K562 (cell line): ENCODE measurements at regions not wholly inside any gene's neighbourhood (a gene's known extent, or its start where the extent isn't known, plus 50 kb on each side); places are given as distances from the start of the nearest gene placed in this dataset.

ENCODE experiments used
- ATAC-seq: fragments of 200-7000 bp; cut with Tn5 transposase; 3 replicates; pipeline ENCODE4 v1.9.1; 2020; ENCODE audit warnings: moderate library complexity
- BruUV-seq: library from RNA; stranded (reverse); fragments of 400-500 nt; replicated peaks from 2 replicates; lab custom pipeline; 2021; lab: Mats Ljungman, UMichigan
- CTCF ChIA-PET: fragments of 300-600 bp; formaldehyde crosslinking; extraction: SDS; loops from one replicate; lab custom pipeline; 2021; ENCODE audit warnings: low intra/inter-chr PET ratio; lab: Yijun Ruan, JAX
- POLR2A ChIA-PET: fragments of 300-600, 350-650 bp; sonication (Branson Sonifier 250); formaldehyde crosslinking; extraction: SDS; loops from one replicate; lab custom pipeline; 2021; ENCODE audit warnings: antibody characterized with exemption, inconsistent platforms; lab: Yijun Ruan, JAX
- DNase-seq, 4 experiments: peaks; one replicate each; pipeline versions ENCODE4 v3.0.0 to v3.0.0-alpha.2; 2011 to 2018; ENCODE audit warnings: low spot score in 3 of 4, mixed read lengths in 3 of 4; ENCODE audit errors: extremely low read depth in 1 of 4
- FAIRE-seq: peaks from 2 replicates; lab custom pipeline; 2011; peaks lifted over from hg19 to GRCh38; lab: Jason Lieb, UNC
- H2AFZ ChIP-seq: 2 replicates; pipeline ENCODE4 v1.6.0; 2011; ENCODE audit warnings: low read depth, low read length, control low read depth, inconsistent platforms
- H3K27ac ChIP-seq: fragments of 200-600 bp; 3 replicates; pipeline ENCODE4 v1.8.0; 2011; ENCODE audit warnings: low read depth, mild to moderate bottlenecking, control low read depth, inconsistent platforms, low read length, moderate library complexity, mixed read lengths; ENCODE audit errors: extremely low read depth
- H3K27me3 ChIP-seq, 2 experiments: fragments of 300-600 bp in 1 of 2; 2 replicates in 1 of 2; 3 replicates in 1 of 2; pipeline versions ENCODE4 v1.6.0 to v1.8.0; 2011; ENCODE audit warnings: inconsistent platforms in 2 of 2, low read length in 2 of 2, mild to moderate bottlenecking in 1 of 2, mixed read lengths in 1 of 2, moderate library complexity in 1 of 2; ENCODE audit not compliant: control insufficient read depth in 2 of 2, insufficient read depth in 2 of 2
- H3K36me3 ChIP-seq: fragments of 300-600 bp; 3 replicates; pipeline ENCODE4 v1.8.0; 2011; ENCODE audit warnings: mild to moderate bottlenecking, low read length, inconsistent platforms; ENCODE audit not compliant: control insufficient read depth, insufficient read depth
- H3K4me1 ChIP-seq, 2 experiments: fragments of 200-600 bp in 1 of 2; replicated peaks in 1 of 2; 2 replicates in 1 of 2; 3 replicates in 1 of 2; pipeline versions ENCODE4 v1.5.1 to v1.8.0; 2011; ENCODE audit warnings: inconsistent platforms in 2 of 2, low read length in 2 of 2, mild to moderate bottlenecking in 1 of 2, mixed read lengths in 1 of 2, moderate library complexity in 1 of 2; ENCODE audit not compliant: control insufficient read depth in 2 of 2, insufficient read depth in 2 of 2
- H3K4me2 ChIP-seq: 2 replicates; pipeline ENCODE4 v1.6.1; 2011; ENCODE audit warnings: low read length, control low read depth, inconsistent platforms, mixed read lengths; ENCODE audit not compliant: insufficient read depth
- H3K4me3 ChIP-seq: fragments of 200-600 bp; sonication (generic), shearing (Covaris generic); 2 replicates; pipeline ENCODE4 v1.5.1; 2016; ENCODE audit warnings: control low read depth, inconsistent platforms
- H3K79me2 ChIP-seq: fragments of 200-600 bp; 3 replicates; pipeline ENCODE4 v1.8.0; 2011; ENCODE audit warnings: low read length, inconsistent platforms; ENCODE audit not compliant: control insufficient read depth, insufficient read depth
- H3K9ac ChIP-seq, 2 experiments: 2 replicates each; pipeline versions ENCODE4 v1.6.0 to v1.6.1; 2011; ENCODE audit warnings: low read depth in 2 of 2, low read length in 2 of 2, control low read depth in 1 of 2, inconsistent platforms in 1 of 2, mild to moderate bottlenecking in 1 of 2, mixed read lengths in 1 of 2; ENCODE audit not compliant: insufficient read depth in 1 of 2
- H3K9me1 ChIP-seq: one replicate; pipeline ENCODE4 v1.6.0; 2011; ENCODE audit warnings: inconsistent platforms, mild to moderate bottlenecking, low read length, moderate library complexity; ENCODE audit not compliant: control insufficient read depth, insufficient read depth
- H3K9me3 ChIP-seq: replicated peaks from 2 replicates; pipeline ENCODE4 v1.5.1; 2011; ENCODE audit warnings: low read depth, low read length, inconsistent platforms; ENCODE audit not compliant: control insufficient read depth, insufficient read depth
- H4K20me1 ChIP-seq: replicated peaks from 2 replicates; pipeline ENCODE4 v1.6.1; 2011; ENCODE audit warnings: low read length, inconsistent platforms, mixed read lengths; ENCODE audit not compliant: control insufficient read depth, insufficient read depth
- DDX20 ChIP-seq: fragments of 450-650 bp; IDR thresholded peaks from 2 replicates; pipeline ENCODE4 v1.6.1; 2016; ENCODE audit warnings: missing genetic modification characterization, low read depth, mild to moderate bottlenecking, missing compliant biosample characterization, moderate library complexity
- ELF1 ChIP-seq: fragments of 200-800 bp; sonication (Bioruptor generic); IDR thresholded peaks from 2 replicates; pipeline ENCODE4 v1.6.1; 2016; ENCODE audit warnings: missing genetic modification characterization, missing compliant biosample characterization
- ELK1 ChIP-seq: sonication (generic); formaldehyde crosslinking; IDR thresholded peaks from 2 replicates; pipeline ENCODE4 v1.8.1; 2022; ENCODE audit warnings: missing genetic modification reagents
- FOXA3 ChIP-seq, 2 experiments: fragments of 450-650 bp in 1 of 2; sonication (generic) in 1 of 2; formaldehyde crosslinking; IDR thresholded peaks in 1 of 2; conservative IDR thresholded peaks in 1 of 2; 2 replicates each; pipeline versions ENCODE4 v1.4.0 to v1.8.0; 2020 to 2022; ENCODE audit warnings: mild to moderate bottlenecking in 2 of 2, missing genetic modification reagents in 1 of 2
- HLTF ChIP-seq: fragments of 450-650 bp; IDR thresholded peaks from 2 replicates; pipeline ENCODE4 v1.6.1; 2016
- HMG20A ChIP-seq: fragments of 450-650 bp; formaldehyde crosslinking; conservative IDR thresholded peaks from 2 replicates; pipeline ENCODE4 v1.4.0; 2020; ENCODE audit warnings: mild to moderate bottlenecking, mixed read lengths
- HMG20B ChIP-seq: fragments of 250-450 bp; sonication (Bioruptor Pico); IDR thresholded peaks from 2 replicates; pipeline ENCODE4 v1.5.0; 2021; ENCODE audit warnings: mild to moderate bottlenecking
- MYNN ChIP-seq, 2 experiments: sonication (generic); formaldehyde crosslinking in 1 of 2; IDR thresholded peaks; 2 replicates each; pipeline versions ENCODE4 v1.5.0 to v1.6.1; 2016 to 2020; ENCODE audit warnings: antibody characterized with exemption in 1 of 2, missing genetic modification reagents in 1 of 2
- SAFB ChIP-seq: fragments of 200-400 bp; formaldehyde crosslinking; IDR thresholded peaks from 2 replicates; pipeline ENCODE4 v1.6.1; 2017; ENCODE audit warnings: low read depth, low read length, borderline replicate concordance
- ZNF740 ChIP-seq, 3 experiments: fragments of 200-800 bp in 1 of 3; sonication (Bioruptor generic) in 1 of 3; sonication (generic) in 1 of 3; formaldehyde crosslinking in 1 of 3; IDR thresholded peaks; 2 replicates each; pipeline versions ENCODE4 v1.6.1 to v1.8.0; 2016 to 2022; ENCODE audit warnings: mild to moderate bottlenecking in 2 of 3, missing compliant biosample characterization in 2 of 3, missing genetic modification characterization in 2 of 3, missing genetic modification reagents in 1 of 3
- WGBS: fragments of 100-300 bp; shearing (Covaris generic); methylation state at CpG from one replicate; pipeline ENCODE4 v1.1.6; 2016; ENCODE audit warnings: low coverage, mixed read lengths; ENCODE audit not compliant: insufficient coverage; ENCODE audit errors: missing lambda C conversion rate; 5-methylcytosine and 5-hydroxymethylcytosine counted together
- in situ Hi-C: fragments of 300-500 bp; cut with MboI; formaldehyde crosslinking; loops from 4 replicates; pipeline ENCODE4 v1.15.0; 2018; ENCODE audit warnings: inconsistent platforms, mixed read lengths
- intact Hi-C: fragments of 100-400 bp; cut with micrococcal nuclease; formaldehyde crosslinking; loops from 2 replicates; pipeline ENCODE4 v1.14.2; 2022
- TF ChIP-seq, protein P1 (sequence below): sonication (generic); formaldehyde crosslinking; IDR thresholded peaks from 2 replicates; pipeline ENCODE4 v1.8.1; 2023; ENCODE audit warnings: mild to moderate bottlenecking, missing genetic modification reagents, moderate library complexity

DNA sequence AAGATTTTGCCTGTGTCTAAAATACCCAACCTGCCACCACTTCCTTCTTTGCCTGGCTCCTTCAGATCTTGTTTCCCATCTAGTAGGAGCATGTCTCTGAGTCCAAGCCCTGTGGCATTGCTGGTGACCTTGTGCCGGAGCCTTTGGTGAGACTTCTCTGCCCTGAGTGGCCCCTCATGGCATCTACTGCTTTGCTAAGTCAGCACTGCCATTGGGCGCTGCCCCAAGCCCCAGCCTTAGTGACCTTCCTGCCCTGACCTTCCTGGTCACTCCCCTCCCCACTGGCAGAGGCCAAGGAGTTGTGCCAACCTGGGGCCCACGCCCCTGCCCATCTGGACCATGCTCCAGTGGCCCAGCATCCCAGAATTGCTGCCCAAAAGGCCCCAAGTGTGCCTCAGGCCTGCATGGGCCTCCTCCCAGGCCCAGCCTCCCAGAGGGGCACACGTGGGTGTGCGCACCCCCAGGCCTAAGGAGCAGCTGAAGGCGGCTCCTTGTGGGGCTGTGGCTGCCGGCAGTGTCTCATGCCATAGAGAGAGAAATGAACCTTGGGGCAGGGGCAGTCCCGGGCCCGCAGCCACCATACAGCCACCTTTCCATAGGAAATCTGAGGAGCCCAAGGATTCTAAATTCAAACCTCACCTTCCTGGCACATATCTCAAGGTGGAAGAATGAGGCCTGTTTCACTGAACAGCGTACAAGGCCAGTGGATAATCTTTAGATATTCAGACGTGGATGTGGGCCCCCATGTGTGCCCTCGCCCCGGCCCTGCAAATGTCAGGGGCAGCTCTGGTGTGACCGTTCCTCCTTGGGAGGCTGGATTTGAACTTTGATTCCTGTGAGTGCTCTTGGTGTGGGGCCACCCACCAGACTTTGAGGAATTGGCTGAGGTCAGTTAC, 100.2 kb upstream of the SLC66A3 start (continued):
- TF ChIP-seq ELK1 (no peak), FOXA3 (CRISPR knock-in tag; conservative IDR thresholded peaks at IDR 0.05 in 1 of 2, IDR thresholded peaks at IDR 0.05 in 1 of 2) (no peak), HMG20A (CRISPR knock-in tag) (no peak), DDX20 (tag) (no peak), MYNN (IDR thresholded peaks at IDR 0.05) (no peak), MYNN (CRISPR knock-in tag; IDR thresholded peaks at IDR 0.05) (no peak)

GRCh38 chr2:11055679-11056215, 99.5 kb upstream of the SLC66A3 start:
- 0% methylated on average over 9 of the region's 9 CpGs for WGBS
- Histone ChIP-seq H3K9me3 (no peaks in the 10 kb centered on the region), H3K4me1 (no peaks in the 10 kb centered on the region), H3K4me2 (no peak overlapping the region), H3K36me3 (no peaks in the 10 kb centered on the region), H4K20me1 (no peaks in the 10 kb centered on the region), H3K9ac (no peak overlapping the region), H3K27me3 (peaks cover 13 to 36% of the 10 kb centered on the region in 2 experiments; a peak in 4 of 5 replicates), H2AFZ (no peak overlapping the region), H3K79me2 (no peaks in the 10 kb centered on the region), H3K9me1 (no peaks in the 10 kb centered on the region), H3K27ac (no peak overlapping the region), H3K4me3 (no peak overlapping the region)
- no peak for FAIRE-seq
- in situ Hi-C loops (no loop called here), intact Hi-C loops (no loop called here)
- no peak for DNase-seq
- no peak for ATAC-seq
- BruUV-seq, result no TSS peak
- POLR2A ChIA-PET, result no interaction called here
- TF ChIP-seq ZNF740 (CRISPR knock-in tag; IDR thresholded peaks at IDR 0.05) (no peak), ZNF740 (tag; IDR thresholded peaks at IDR 0.05) (no peak), HMG20B (CRISPR knock-in tag) (no peak), ELF1 (no peak), HLTF (no peak), SAFB (no peak)
- TF ChIP-seq, protein P1, sequence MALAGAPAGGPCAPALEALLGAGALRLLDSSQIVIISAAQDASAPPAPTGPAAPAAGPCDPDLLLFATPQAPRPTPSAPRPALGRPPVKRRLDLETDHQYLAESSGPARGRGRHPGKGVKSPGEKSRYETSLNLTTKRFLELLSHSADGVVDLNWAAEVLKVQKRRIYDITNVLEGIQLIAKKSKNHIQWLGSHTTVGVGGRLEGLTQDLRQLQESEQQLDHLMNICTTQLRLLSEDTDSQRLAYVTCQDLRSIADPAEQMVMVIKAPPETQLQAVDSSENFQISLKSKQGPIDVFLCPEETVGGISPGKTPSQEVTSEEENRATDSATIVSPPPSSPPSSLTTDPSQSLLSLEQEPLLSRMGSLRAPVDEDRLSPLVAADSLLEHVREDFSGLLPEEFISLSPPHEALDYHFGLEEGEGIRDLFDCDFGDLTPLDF (CRISPR knock-in tag), result no peak
- CTCF ChIA-PET, result no interaction called here
